Epithelial cell of esophagus (primary cell): ENCODE measurements at regions not wholly inside any gene's neighbourhood (a gene's known extent, or its start where the extent isn't known, plus 50 kb on each side); places are given as distances from the start of the nearest gene placed in this dataset.

ENCODE experiments used
- DNase-seq: peaks from one replicate; pipeline ENCODE4 v3.0.0; 2010; ENCODE audit warnings: low read depth
- H3K4me3 ChIP-seq: 2 replicates; pipeline ENCODE4 v1.5.1; 2011; ENCODE audit warnings: mild to moderate bottlenecking, low read length, control low read depth
- CTCF ChIP-seq: IDR thresholded peaks from 2 replicates; pipeline ENCODE4 v1.5.1; 2011; ENCODE audit warnings: low read depth, mild to moderate bottlenecking, low read length, control low read depth, inconsistent platforms; ENCODE audit not compliant: insufficient read depth; ENCODE audit errors: missing control alignments

- DNase-seq = no peak
- no peak for TF ChIP-seq CTCF
- H3K4me3 ChIP-seq = no peak overlapping the region
These were observed 53.4 kb upstream of the COL25A1 start for GRCh38 chr4:109355835-109356234.

GRCh38 chr4:109352941-109353340, 50.5 kb upstream of the COL25A1 start:
- no peak for DNase-seq
- no peak overlapping the region for H3K4me3 ChIP-seq
- TF ChIP-seq CTCF = no peak
